NCI-H2227 treated with DMSO at 0.1 percent for 48 hours (cell line): ENCODE measurements at regions not wholly inside any gene's neighbourhood (a gene's known extent, or its start where the extent isn't known, plus 50 kb on each side); places are given as distances from the start of the nearest gene placed in this dataset.

Experiments
- DNase-seq: peaks from one replicate; lab custom pipeline; 2025; lab: John Stamatoyannopoulos, UW

DNA sequence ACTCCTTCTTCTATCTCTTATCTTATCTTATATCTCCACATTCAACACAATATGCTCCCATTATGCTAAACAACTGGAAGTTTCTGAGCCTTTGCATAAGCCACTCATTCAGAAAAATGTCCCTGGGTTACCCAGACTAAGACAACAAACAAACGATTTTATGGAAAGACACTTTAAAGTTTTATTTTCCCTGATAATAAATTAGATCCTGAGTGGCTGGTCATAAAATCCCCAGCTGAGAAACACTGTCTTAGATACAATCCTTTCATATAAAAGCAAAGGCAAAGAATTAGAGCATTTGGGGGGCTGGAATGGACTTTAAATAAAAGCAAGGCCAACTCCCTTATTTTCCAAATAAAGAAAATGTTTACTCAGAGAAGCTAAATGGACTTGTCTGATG lies 322.3 kb downstream of the GBE1 start:
- DNase-seq: no peak

DNA sequence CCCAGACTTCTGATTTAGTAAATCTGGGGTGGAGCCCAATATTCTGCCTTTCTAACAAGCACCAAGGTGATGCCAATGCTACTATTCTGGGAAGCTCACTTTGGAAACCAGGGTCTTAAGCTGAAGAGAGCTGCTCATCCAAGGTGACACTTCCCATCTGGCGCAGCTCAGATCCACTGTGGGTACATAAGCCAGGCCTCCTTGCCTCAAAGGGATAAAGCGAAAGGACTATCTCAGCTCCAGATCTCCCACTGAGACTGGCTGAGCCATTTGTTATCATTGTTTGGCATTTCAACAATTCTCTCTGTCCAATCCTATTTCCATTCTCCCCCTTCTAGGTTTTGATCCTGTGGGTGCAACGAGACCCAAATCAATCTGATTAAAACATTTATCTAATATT lies 323.8 kb downstream of the GBE1 start:
- no peak for DNase-seq

DNA sequence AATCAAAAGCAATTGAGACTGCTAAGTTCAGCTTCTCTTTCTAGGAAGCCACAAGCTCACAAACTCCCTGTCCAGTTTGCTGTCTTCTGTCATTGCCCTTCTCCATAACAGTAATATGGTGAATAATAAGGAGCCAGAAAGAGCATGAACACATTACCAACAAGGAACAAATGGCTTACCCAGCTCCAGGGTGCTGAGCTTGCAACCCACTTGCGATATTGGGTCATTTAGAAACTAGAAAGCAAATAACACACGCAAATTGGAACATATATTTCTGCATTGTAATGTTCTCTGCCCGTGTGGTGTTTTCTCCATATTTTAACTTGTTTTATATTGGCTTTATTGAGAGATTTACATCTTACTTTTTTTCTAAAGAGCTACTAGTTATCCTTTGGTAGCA lies 325.3 kb downstream of the GBE1 start:
- DNase-seq: no peak

DNA sequence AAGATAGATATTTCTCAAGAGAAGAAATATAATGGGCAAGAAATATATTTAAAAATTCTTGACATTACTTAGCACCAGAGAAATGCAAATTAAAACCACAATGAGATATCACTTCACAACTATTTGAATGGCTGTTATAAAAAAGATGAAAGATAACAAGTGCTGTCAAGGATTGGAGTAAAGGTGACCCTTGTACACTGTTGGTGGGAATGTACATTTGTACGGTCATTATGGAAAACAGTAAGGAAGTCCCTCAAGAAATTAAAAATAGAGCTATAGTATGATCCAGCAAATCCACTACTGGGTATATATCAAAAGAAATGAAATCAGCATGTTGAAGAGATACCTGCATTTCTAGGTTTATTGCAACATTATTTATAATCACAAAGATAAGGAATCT lies 326.4 kb downstream of the GBE1 start:
- no peak for DNase-seq

DNA sequence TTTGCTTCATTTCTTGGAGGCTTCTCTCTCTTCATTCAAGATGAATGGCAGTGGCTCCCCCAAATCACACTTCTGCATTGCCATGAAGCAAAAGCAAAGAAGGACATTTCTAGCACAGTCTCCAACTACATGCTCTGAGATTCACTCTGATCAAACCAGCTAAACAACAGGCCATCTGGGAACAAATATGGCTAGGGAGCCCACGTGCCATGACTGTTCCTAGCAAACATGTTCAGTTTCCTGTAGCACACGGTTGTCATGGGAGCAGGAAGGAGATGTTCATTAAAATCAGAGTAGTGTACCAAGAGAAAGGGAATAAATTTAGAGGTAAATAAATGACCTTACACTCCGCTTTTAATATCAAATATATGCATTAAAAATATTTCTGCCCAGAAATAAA lies 327.3 kb downstream of the GBE1 start:
- no peak for DNase-seq

DNA sequence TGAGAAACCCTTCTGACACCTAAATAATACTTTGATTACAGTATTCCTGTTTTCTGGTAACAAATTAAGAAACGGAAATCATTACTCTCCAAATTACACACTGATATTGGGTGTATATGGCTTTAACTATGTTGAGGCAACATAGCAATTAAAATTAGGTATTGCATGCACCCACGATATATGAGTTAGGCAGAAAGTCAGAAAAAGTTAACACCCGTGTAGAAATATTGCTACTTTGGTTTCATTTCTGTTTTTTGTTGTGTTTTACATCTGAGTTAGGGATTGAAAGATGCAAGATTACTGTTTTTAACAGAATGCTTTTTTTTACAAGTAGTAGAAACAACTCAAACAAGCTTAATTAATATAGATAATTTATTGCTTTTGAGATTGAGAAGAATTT lies 327.8 kb downstream of the GBE1 start:
- DNase-seq: no peak

DNA sequence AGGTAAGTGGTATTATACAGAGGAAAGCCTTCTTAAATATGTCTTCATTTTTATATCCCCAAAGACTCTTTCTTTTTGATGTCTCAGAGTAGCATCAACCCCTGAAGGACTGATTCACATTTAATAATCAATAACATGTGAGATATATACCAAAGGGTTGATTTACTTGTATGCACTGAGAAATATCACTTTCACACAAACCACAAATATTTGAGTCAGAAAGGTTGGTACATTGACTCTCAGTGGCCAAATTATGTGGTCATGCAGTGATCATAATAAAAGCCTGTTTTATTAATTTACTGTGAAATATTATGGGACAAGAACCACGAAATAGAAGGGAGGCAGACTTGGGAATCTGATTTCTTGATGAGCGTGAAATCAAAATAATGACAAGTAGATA lies 329.0 kb downstream of the GBE1 start:
- no peak for DNase-seq

DNA sequence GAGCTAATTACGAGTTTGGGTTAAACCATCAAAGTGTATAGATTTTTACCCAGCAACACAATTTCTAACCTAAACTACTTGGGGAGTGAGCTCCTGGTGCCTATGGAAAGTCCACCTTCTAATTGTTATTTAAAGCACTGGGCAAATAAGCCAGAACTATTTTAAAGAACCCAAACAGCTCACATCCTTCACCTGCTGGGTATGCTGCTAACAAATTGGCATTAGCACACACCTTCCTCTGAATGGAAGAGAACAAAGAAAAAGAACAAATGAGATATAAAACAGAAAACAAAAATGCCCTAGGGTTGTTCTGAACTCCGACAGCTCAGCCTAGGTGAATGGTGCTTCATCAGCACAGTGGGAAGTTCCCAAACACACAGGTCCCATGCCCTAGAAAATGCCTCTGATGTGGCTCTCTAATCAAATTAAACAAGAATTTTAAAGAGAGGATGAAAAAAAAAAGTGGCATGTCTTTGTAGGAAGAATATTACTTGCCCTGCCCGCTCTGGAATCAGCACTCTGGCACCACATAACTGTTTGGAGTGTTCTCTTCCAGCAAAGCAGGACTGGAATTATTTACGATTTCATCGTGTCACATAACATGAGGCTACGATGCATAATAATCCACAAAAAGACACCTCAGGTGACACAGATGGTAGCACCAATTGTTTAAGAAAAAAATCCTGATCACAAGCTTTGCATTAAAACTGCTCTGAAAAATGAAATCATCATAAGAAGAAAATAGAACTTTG lies 334.4 kb downstream of the GBE1 start:
- no peak for DNase-seq

DNA sequence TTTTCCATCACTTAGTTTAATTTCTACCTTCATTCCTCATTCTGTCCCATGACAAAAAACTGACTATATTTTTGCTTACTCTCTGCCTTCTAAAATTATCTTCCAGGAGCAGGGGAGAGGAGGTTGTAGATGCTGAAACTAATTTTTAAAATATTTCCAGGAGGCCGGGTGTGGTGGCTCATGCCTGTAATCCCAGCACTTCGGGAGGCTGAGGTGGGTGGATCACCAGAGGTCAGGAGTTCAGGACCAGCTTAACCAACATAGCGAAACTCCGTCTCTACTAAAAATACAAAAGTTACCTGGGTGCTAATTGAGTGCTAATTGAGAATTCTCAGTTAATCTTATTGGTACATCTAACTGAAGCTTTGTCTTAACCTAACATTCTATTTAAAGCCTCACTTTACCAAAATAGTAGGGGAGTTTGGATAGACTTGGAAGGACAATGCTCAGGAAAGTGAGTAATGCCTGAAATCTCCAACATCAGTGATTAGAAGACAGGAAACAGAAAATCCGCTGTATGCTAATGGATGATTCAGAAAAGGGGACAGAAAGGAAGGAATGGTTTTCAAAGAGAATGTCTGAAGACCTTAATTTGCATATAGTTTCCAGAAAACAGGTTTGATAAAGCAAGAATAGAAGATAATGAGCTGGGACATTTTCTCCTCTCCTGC lies 336.1 kb downstream of the GBE1 start:
- no peak for DNase-seq

DNA sequence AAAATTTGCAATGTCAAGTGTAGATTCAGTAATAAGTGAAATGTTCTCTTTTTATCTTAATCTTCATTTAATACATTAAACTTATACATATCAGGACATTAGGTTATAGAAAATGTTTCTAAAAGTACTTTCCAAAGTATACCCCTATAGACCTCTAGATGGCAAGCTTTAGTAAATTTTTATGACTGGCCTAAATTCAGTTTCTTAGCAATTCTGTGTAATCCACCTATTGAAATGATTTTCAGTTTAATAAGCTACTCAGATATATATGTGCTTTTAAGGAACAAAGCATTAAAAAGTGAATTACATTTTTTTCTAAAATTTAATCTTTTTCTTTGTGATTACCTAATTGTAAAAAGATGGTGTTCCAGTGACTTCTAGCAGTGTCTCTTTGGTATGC lies 342.2 kb downstream of the GBE1 start:
- DNase-seq: peak; percentile 13

DNA sequence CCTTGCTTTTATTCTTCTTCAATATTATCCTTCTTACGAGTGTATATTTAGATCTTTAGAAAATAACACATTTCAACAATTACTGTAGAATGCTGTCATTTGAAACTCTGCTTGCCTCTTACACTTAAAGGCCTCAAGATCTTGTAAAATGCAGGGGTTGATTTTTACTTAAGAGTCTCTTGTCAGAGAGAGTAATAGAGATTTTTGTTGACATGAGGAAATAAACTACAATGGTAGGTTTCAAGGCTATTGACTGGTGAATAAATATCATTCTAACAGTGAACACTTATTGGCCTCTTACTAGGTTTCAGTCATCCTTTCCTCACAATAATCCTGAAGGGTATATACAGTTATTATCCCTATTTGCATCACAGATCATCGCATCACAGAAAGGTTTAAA lies 344.6 kb downstream of the GBE1 start:
- peak; percentile 63 for DNase-seq

DNA sequence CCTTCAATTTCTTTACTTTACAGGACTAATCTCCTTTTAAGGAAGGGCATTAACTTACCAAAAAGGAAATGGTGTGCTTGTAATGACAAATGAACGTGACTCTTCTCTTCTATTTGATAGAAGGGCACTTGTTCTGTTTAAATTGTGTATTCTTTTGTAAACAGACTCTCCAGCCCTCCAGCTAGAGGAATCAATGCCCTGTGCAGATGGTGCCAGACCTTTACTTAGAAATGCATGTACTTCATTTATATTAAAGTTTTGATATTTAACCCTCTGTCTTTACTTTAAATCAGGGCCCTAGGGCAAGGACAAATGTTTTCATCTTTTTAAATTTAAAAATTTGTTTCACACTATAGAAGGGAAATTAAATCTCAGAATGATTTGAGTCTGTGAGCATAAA lies 355.1 kb downstream of the GBE1 start:
- DNase-seq: no peak

DNA sequence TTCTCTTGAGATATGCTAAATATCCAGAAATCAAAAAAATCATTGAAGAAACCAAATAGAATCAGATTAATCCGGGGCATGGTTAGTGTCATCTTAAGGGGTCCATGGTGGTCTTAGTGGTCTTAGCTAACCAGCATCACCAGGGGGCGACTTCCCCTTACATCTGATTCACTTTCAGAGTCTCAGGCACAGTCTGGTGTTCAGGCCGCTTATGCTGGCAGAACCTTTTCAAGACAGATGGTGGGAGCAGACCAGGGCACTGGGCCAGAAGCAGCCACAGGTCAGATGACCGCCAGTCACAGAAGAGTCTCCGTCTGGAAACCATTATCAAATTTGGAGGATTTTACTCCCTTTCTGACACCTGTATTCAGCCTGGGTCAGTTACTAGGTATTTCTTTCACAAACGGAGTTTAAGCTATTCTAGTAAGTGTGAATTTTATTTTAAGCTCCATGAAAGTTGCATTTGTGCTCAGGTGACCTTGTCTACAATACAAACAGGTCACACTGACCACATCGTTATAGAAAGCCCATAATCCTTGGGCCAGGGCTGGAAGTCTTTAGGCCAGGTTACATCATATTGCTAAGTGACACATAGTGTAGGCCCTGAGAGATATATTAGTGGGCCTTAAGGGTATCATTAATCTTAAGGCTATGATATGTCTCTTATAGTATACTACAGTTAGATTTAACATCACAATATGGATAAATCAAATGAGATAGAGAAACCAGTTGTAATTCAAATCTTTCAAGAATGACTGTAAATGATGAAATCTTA lies 365.5 kb downstream of the GBE1 start:
- DNase-seq: no peak

DNA sequence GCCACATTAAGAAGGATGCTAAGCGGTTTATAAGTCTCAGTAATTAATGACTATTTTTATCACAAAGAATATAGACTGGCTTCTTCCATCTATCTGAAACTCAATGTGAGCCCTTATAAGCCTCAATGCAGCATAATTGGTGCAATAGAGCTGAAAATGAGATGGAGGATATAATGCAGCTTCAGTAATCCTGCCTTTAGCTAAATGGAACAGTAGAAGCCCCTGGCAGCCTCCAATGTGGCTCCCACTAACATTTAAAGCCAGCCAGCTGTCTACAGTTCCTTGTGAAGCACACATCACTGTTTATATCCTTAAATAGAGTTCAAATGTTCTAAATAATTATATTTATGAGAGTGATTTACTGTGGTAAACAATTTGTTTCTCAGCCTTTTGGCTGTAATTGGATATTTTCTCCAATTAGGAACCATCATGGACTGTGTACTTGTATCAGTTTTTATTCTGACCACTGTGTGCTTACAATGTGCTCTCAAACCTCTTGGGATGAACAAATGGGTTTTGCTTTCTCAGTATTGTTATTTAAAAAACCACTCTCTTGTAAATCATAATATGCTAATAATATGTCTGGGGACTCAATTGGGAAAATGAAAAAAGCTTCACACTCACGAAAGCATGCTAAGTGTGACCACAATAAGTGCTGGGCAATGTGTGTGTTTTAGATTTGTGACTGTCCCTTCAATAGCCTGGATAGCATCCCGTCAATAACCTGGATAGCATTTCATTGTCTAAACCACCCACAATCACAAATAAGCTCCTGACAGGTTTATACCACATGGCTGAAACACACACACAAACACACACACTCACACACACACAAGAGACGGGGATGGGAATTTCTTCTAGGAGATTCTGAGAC lies 366.6 kb downstream of the GBE1 start:
- no peak for DNase-seq

DNA sequence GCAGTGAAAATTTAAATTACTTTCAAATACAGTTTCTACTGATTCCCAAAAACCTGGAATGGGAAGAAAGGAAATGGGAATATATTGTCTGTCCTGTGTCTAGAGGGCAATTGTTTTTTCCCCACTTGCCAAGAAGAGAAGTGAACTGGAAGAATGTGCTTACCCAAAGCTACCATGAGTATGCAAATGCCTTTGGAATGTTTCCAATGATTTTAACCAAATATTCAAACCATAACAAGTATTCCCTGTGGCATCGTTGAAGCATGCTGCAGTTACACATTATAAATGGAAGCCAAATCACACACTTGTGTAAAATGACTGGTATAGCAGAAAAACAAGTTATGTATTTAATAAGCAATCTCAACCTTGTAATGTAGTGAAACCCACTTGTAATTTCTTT lies 368.2 kb downstream of the GBE1 start:
- DNase-seq: no peak

DNA sequence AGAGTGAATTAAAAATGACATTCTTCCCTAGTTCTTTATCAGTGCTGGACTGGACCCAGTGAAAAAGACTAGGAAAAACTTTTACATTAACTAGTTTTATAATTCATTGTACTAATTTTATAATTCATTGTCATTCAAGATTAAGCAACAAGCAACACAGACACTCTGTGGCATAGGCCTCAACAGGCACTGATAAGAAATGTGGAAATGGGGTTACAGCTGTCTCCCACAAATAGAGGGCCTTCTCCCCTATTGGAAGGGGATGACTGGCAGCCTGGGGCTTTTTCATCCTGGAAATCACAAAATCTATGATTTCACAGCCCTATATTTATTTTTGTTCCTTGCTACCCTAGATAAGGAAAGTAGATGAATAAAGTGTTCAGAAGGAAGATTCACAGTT lies 370.6 kb downstream of the GBE1 start:
- DNase-seq: no peak

DNA sequence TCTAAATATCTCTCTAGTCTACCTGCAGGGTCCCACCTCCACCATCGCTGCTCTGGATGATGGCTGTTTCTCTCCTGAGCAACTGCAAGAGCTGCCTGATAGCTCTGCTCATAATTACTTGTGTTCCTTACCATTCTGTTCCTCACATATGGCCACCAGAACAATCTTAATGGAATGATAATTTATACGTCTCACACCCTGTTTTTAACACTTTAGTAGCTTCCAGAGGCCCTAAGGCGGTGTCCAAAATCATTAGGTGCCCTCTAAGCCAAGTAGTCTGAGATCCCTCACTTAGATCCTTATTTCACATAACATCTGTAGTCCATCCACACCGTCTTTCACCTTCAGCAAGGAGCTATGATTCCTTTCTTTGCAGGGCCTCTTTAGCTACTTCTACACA lies 373.3 kb downstream of the GBE1 start:
- DNase-seq: no peak

DNA sequence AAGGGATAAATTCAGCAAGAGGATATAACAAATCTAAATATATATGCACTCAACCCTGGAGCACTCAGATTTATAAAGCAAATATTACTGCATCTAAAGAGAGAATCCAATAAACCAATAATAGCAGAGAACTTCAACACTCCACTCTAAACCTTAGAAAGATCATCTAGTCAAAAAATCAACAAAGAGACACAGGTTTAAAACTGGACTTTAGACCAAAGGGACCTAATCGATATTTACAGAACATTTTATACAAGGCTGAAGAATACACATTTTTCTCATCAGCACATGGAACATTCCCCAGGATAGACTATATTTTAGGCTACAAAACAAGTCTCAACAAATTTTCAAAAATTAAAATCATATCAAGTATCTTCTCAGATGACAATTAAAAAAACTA lies 379.0 kb downstream of the GBE1 start:
- DNase-seq: no peak

DNA sequence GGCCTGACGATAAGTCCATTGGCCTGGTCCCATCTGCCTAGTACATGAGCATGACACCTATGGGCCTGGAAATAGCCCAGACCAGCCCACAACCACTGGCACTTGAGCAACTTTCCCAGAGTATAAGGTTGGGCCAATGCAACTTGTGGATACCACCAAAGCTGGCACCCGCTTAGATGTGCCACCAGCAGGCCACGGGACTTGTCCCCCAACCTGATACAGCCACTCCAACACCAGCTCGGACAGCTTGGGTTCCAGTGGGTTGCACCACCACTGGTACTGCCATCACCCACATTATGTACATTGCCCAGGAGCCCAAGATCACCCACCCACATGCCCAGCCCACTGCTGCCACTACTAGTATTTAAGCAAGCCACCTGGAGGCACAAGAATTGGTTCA lies 381.2 kb downstream of the GBE1 start:
- DNase-seq: no peak

DNA sequence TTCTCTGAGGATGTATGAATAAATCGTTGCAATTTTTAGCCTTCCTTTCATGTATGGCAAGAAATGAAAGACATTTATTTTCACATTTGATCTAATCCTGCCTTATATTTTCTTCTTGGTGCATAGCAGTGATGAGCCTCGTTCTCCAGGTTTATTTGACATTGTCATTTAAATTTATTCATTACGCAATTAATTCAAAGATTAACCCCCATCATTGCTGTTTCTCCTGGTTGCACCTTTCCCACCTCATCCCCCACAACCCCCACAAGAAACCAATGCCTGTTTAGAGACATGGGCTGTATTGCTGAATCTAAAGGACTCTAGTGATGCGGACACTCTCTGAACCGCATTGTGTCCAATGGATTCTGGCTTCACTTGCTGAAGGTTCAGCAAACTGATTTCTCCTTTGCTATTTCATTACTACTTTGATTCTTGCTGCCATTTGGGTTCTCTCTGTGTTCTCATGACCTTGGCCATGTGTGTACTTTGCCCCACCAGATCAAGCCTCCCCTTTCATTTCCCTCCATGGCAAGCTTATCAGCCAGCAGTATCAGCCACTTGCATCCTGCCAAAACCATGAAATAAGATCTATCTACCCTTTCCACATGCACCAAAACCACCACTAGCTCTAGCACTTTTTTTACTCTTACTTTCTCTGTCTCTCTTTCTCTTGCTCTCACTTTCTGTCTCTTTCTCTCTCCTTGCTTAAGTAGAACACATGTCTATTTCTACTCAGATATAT lies 382.7 kb downstream of the GBE1 start:
- no peak for DNase-seq

DNA sequence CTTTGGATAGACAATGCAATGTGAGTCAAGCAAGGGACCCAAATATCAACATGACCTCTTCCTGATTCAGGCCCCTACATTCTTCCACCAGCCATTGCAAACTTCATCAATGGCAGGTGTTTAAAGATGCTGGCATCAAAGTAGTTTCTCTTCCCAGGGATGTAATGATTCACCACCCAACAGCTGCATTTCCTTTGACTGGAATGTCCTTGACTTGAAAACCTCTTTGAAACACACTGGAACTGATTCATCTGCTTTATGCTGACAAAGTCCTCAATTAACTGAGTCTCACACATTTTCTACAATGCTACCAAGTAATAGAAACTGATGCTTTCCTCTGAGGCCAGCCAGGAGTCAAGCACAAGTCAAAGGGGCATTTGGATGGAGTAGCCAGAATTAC lies 385.5 kb downstream of the GBE1 start:
- no peak for DNase-seq

DNA sequence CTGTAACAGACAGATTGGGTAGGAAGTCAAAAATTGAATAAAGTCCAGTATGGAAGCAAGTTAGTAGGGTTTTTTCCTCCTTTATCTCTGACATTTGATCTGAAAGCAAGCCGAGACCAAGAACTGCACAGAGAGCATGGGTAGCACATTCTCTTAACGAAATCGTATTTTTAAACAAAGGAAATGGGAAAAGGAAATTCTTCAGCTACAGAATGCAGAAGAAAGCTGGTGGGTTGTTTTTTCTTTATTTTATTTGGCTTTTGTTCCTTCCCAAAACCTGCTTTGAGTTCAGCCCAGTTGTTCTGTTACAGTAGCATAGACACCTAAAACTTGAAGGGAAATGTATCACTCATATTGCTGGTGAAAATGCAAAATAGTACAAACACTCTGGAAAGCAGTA lies 397.0 kb downstream of the GBE1 start:
- DNase-seq: no peak
